ENCODE measurements at regions not wholly inside any gene's neighbourhood (a gene's known extent, or its start where the extent isn't known, plus 50 kb on each side); places are given as distances from the start of the nearest gene placed in this dataset.

GRCh38 chr20:11083841-11084240 lies 410.0 kb upstream of the JAG1 start:
- DNase-seq (ENCODE audit: low read depth in 3 of 3), result no peak

- no peak for DNase-seq (ENCODE audit: low read depth in 3 of 3)
These were observed 410.7 kb upstream of the JAG1 start for GRCh38 chr20:11084508-11084907.

GRCh38 chr20:11086970-11087369 lies 413.2 kb upstream of the JAG1 start:
- no peak for DNase-seq (ENCODE audit: low read depth in 3 of 3)

- no peak for DNase-seq (ENCODE audit: low read depth in 3 of 3)
These were observed 417.0 kb upstream of the JAG1 start for GRCh38 chr20:11090751-11091150.

GRCh38 chr20:11091511-11091910 lies 417.7 kb upstream of the JAG1 start:
- no peak for DNase-seq (ENCODE audit: low read depth in 3 of 3)

- DNase-seq (ENCODE audit: low read depth in 3 of 3), result no peak
These were observed 418.4 kb upstream of the JAG1 start for GRCh38 chr20:11092151-11092550.

GRCh38 chr20:11094196-11094595 lies 420.4 kb upstream of the JAG1 start:
- no peak for DNase-seq (ENCODE audit: low read depth in 3 of 3)

GRCh38 chr20:11094711-11095110 lies 420.9 kb upstream of the JAG1 start:
- DNase-seq (ENCODE audit: low read depth in 3 of 3), result no peak

GRCh38 chr20:11098888-11099287 lies 425.1 kb upstream of the JAG1 start:
- DNase-seq (ENCODE audit: low read depth in 3 of 3), result no peak

- DNase-seq (ENCODE audit: low read depth in 3 of 3), result no peak
These were observed 427.4 kb upstream of the JAG1 start for GRCh38 chr20:11101243-11101642.

- no peak for DNase-seq (ENCODE audit: low read depth in 3 of 3)
These were observed 427.9 kb upstream of the JAG1 start for GRCh38 chr20:11101696-11102095.

- DNase-seq (ENCODE audit: low read depth in 3 of 3), result no peak
These were observed 430.1 kb upstream of the JAG1 start for GRCh38 chr20:11103866-11104265.

- no peak for DNase-seq (ENCODE audit: low read depth in 3 of 3)
These were observed 434.5 kb upstream of the JAG1 start for GRCh38 chr20:11108102-11108810.

GRCh38 chr20:11110535-11110934 lies 436.7 kb upstream of the JAG1 start:
- no peak for DNase-seq (ENCODE audit: low read depth in 3 of 3)

GRCh38 chr20:11111191-11111590 lies 437.4 kb upstream of the JAG1 start:
- no peak for DNase-seq (ENCODE audit: low read depth in 3 of 3)

GRCh38 chr20:11112832-11113231 lies 439.0 kb upstream of the JAG1 start:
- DNase-seq (ENCODE audit: low read depth in 3 of 3), result no peak

- no peak for DNase-seq (ENCODE audit: low read depth in 3 of 3)
These were observed 440.6 kb upstream of the JAG1 start for GRCh38 chr20:11114382-11114781.

- DNase-seq (ENCODE audit: low read depth in 3 of 3), result no peak
These were observed 444.2 kb upstream of the JAG1 start for GRCh38 chr20:11117808-11118528.

- no peak for DNase-seq (ENCODE audit: low read depth in 3 of 3)
These were observed 445.1 kb upstream of the JAG1 start for GRCh38 chr20:11118802-11119380.

GRCh38 chr20:11119573-11119972 lies 445.8 kb upstream of the JAG1 start:
- DNase-seq (ENCODE audit: low read depth in 3 of 3), result no peak

GRCh38 chr20:11120431-11120830 lies 446.6 kb upstream of the JAG1 start:
- DNase-seq (ENCODE audit: low read depth in 3 of 3), result no peak

GRCh38 chr20:11124849-11125505 lies 451.2 kb upstream of the JAG1 start:
- DNase-seq (ENCODE audit: low read depth in 3 of 3), result no peak

Measured in stimulated activated CD4-positive, alpha-beta T cell treated with anti-CD3 and anti-CD28 coated beads, TNF-alpha, amount 100 ng/mL, for 48 hours (primary cell).